Fibroblast of the aortic adventitia (primary cell): ENCODE measurements at regions not wholly inside any gene's neighbourhood (a gene's known extent, or its start where the extent isn't known, plus 50 kb on each side); places are given as distances from the start of the nearest gene placed in this dataset.

Experiments
- DNase-seq: peaks from one replicate; pipeline ENCODE4 v3.0.0-alpha.2; 2010; ENCODE audit warnings: low read depth
- H3K4me3 ChIP-seq: 2 replicates; pipeline ENCODE4 v1.5.1; 2011; ENCODE audit warnings: low read depth, mild to moderate bottlenecking, control low read depth, low read length, moderate library complexity
- TF ChIP-seq, protein P1 (sequence below): IDR thresholded peaks from 2 replicates; pipeline ENCODE4 v1.5.1; 2011; ENCODE audit warnings: mild to moderate bottlenecking, low read length, control low read depth, inconsistent platforms; ENCODE audit not compliant: insufficient read depth

- no peak overlapping the region for H3K4me3 ChIP-seq
- TF ChIP-seq, protein P1, sequence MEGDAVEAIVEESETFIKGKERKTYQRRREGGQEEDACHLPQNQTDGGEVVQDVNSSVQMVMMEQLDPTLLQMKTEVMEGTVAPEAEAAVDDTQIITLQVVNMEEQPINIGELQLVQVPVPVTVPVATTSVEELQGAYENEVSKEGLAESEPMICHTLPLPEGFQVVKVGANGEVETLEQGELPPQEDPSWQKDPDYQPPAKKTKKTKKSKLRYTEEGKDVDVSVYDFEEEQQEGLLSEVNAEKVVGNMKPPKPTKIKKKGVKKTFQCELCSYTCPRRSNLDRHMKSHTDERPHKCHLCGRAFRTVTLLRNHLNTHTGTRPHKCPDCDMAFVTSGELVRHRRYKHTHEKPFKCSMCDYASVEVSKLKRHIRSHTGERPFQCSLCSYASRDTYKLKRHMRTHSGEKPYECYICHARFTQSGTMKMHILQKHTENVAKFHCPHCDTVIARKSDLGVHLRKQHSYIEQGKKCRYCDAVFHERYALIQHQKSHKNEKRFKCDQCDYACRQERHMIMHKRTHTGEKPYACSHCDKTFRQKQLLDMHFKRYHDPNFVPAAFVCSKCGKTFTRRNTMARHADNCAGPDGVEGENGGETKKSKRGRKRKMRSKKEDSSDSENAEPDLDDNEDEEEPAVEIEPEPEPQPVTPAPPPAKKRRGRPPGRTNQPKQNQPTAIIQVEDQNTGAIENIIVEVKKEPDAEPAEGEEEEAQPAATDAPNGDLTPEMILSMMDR = no peak
- DNase-seq = no peak
Measured at GRCh38 chr4:100285121-100285520, 94.9 kb upstream of the DDIT4L start.

DNA sequence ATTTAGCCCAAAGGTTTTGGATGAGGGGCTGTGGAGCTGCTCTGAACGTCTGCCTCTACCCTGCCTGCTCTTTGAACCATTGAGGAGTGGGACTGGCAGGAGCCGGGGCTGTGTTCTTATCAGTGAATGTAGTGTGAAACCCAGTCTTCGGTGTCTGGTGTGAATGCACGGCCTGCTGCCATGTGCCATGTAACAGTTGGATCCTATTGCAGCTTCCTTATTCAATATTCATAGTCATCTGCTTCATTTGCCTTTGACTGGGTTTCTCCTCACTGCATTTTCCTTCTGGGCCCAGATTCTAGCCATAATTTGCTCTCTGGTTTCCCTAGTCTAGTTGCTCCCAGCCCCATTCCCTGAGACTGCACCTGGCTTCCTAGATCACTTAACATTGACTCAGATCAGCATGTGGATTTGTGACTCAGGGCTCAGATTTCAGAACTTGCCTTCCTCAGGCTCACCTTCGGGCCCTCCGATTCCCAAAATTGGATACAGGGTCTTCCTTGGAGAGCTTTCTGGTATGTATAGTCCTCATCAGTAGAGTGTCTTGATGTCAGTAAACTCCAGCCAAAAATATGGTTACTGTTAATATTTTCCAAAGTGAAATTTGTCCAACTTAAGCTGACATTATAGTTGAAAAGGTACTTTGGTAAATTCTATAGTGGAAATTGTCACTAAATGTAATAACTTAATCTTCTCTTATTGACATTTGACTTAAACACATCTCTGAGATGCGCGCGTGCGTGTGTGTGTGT, 94.0 kb upstream of the DDIT4L start:
- no peak overlapping the region for H3K4me3 ChIP-seq
- DNase-seq = no peak
- TF ChIP-seq, protein P1 = no peak

GRCh38 chr4:100280807-100281206, 90.5 kb upstream of the DDIT4L start:
- TF ChIP-seq, protein P1 = no peak
- no peak overlapping the region for H3K4me3 ChIP-seq
- DNase-seq = no peak

- no peak for DNase-seq
- TF ChIP-seq, protein P1 = no peak
Measured at GRCh38 chr4:100278567-100278966, 88.3 kb upstream of the DDIT4L start.

GRCh38 chr4:100269446-100269845, 79.2 kb upstream of the DDIT4L start:
- TF ChIP-seq, protein P1 = no peak
- DNase-seq = no peak
- no peak overlapping the region for H3K4me3 ChIP-seq

More at GRCh38 chr4:100278567-100278966, 88.3 kb upstream of the DDIT4L start:
- no peak overlapping the region for H3K4me3 ChIP-seq

GRCh38 chr4:100268789-100269188, 78.5 kb upstream of the DDIT4L start:
- no peak for DNase-seq
- no peak overlapping the region for H3K4me3 ChIP-seq
- TF ChIP-seq, protein P1 = no peak

DNA sequence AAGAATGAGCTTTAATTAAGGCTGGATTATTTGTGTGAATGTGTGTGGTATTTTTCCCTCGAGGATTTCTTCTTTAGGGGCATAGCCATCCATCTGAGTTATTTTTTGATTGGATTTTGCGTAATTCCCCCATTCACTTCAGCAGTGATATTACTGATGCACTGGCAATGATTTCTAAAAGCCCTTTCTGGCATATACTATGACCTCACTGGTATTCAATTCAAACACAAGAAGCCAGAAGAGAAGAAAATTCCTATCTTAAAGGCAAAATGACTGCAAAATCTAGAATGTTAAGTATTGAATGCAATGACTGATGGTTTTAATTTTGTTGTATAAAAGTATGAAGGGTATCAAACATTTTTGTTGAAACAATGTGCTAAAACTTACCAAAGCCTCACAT, 71.1 kb upstream of the DDIT4L start:
- H3K4me3 ChIP-seq = no peak overlapping the region
- TF ChIP-seq, protein P1 = no peak
- DNase-seq = peak; percentile 20
